ACHN (cell line): ENCODE measurements at regions not wholly inside any gene's neighbourhood (a gene's known extent, or its start where the extent isn't known, plus 50 kb on each side); places are given as distances from the start of the nearest gene placed in this dataset.
"Not testable (repeated sequence)": the region's sequence is repeated elsewhere in the genome, so short reads cannot be mapped to it uniquely, and the experiment has no call there.

Experiments
- DNase-seq: peaks from one replicate; pipeline ENCODE4 v3.0.0-alpha.2; 2015
- in situ Hi-C: cut with HindIII; loops from 2 replicates; pipeline ENCODE4 v1.10.0; 2017; ENCODE audit warnings: low sequenced_read_pairs, low pct_ligation_motif_present, low pct_unique_long_range_greater_than_20kb

DNA sequence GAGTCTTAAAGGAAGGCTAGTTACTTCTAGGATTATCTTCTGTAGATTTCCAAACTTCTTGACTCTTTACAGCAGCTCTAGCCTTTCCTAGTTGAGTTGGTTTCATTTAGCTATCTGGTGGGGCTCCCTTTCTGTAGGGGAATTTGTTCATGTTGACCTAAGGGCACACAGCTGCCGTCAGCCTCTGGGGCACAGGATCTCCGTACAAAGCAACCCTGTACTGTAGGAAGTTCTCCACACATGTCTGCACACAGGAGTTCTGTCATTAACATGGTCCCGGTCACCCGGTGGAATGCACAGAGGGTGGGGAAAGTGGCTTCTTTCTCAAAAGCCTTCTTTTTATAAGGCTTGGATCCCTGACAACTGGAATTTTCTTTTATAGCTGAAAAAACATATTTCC lies 88.7 kb upstream of the TNIK start:
- in situ Hi-C loops: no loop called here
- no peak for DNase-seq

DNA sequence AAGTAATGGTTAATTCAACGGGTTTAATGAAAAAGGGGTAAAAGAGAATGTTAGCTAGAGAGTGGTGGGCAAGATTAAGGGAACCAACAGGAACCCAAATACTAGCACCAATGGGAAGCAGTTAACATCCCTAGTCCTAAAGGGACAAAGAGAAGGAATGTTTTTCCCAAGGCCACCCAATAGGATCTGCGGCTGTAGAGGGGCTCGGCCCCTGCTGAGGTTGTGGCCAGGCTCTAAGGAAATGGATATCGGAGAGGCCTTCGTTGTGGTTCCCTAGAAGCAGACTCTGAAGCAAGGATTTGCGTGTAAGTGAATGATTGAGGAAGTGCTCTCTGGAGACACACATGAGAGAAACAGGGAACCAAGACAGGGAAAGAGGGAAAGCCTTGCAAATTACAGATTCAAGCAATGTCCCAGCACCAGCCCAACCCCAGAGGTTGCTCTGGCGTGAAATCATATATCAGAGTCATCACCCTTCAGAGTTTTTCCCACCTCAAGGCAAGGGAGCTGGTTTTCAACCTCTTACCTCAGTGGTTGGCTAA lies 83.6 kb upstream of the TNIK start:
- DNase-seq: no peak
- in situ Hi-C loops: no loop called here

DNA sequence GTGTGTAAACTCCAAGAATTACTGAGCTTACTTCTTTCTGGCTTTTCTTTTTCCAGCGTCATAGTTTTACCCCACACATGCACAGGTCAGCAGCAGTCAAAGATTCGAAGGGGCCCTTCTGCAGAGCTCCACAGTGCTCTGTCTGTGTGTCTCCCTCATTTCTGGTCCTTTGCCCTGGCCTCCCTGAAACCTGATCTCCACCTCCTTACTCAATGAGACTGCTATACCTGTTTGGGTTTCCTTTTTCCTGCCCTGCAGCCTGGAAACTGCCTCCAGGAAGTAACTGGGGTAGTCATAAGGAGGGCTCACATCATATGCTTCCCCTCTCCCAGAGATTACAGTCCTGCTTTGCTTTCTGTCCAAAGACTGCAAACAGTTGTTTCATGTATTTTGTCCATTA lies 82.8 kb upstream of the TNIK start:
- in situ Hi-C loops: no loop called here
- DNase-seq: no peak

DNA sequence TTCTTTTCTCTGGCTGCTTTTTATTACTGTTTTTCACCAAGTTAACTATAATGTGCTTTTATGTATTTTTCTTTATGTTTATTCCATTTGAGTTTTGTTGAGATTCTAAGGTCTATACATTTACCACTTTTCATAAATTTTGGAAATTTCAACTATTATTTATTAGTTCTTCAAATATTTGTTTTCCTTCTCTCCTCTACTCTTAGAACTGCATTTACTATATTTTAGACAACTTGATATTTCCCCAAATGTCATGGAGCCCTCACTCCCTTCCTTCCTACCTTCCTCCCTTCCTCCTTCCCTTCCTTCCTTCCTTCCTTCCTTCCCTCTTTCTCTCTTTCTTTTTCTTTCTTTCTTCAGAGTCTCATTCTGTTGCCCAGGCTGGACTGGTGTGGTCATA lies 81.4 kb upstream of the TNIK start:
- no peak for DNase-seq
- in situ Hi-C loops: no loop called here

DNA sequence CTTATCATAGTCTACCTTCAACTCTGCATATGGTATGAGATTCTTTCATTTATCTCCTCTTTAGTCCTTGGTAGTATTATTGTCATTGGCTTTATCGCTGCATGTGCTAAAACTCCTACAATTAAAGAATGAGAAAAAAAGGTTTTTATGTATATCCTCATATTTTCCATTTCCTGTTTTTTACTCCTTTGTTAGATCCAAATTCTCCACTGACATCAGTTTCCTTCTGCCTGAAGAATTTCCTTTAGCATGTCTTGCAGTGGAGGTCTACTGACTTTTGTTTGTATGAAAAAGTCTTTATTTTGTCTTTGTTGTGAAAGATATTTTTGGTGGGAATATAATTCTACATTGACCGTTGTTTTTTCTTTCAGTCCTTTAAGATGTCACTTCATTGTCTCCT lies 81.0 kb upstream of the TNIK start:
- no peak for DNase-seq
- in situ Hi-C loops: no loop called here

DNA sequence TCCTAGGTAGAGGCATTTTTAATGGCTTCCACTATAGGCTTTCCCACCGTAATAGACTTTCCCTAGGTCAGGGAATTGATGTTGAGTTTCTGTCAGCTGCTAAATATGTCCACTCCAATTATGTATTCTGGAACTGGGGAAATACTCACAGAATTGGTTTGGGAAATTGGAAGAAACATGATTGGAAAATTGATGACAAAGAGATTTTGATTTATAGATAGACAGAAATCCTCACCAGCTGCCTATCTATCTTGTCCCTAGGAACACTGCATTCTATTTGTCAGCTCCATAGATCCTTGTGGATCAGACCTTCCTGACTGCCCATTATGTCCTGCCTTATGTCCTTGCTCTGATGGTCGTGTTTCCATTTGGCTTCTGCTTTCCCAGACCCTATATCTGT lies 75.6 kb upstream of the TNIK start:
- DNase-seq: no peak
- in situ Hi-C loops: no loop called here

DNA sequence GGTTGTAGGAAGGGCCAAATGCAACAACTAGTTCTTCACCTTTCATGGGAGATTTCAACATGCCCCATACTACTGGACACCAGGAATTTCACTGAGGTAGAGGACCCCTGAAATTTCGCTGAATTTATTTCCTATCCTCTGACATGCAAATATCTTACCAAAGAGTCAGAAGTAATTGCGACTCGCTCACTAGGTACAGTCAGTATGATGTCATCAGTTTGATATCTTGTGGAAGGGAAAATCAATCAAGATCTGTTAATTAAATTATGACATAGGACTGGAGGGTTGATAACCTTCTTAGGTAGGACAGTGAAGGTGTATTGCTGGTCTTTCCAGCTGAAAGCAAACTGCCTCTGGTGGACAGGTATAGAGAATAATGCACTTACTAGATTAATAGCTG lies 74.9 kb upstream of the TNIK start:
- DNase-seq: no peak
- in situ Hi-C loops: no loop called here

DNA sequence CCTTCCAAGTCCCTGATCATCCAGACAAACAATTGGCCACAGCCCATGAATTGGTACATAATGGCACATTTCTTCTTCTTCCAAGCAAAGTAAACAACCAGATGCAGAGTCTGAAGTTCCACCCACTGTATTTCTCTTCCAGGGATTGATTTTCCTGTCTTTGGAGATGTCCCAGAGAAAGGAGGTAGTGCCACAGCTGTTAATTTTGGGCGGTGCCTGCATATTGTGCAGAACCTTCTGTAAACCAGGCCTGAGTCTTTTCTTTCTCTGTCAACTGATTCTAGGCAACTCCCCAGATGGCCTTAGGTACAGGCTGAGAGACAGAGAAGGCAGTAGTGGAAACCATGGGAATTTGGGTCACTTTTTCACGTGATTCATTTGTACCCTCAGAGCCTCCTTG lies 73.5 kb upstream of the TNIK start:
- no peak for DNase-seq
- in situ Hi-C loops: no loop called here

DNA sequence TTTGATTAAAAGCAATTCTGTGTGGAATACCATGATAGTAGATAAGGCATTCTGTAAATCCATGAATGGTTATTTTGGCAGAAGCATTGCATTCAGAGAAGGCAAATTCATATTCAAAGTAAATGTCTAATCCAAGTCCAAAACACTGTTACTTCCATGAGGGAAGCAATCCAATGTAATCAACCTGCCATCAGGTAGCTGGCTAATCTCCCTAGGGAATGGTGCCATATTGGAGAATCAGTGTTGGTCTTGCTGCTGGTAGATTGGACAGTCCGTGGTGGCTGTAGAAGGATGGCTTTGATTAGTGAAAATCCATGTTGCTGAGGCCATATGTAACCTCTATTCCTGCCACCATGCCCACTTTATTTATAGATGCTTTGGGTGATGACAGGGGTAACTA lies 72.1 kb upstream of the TNIK start:
- in situ Hi-C loops: no loop called here
- DNase-seq: no peak

DNA sequence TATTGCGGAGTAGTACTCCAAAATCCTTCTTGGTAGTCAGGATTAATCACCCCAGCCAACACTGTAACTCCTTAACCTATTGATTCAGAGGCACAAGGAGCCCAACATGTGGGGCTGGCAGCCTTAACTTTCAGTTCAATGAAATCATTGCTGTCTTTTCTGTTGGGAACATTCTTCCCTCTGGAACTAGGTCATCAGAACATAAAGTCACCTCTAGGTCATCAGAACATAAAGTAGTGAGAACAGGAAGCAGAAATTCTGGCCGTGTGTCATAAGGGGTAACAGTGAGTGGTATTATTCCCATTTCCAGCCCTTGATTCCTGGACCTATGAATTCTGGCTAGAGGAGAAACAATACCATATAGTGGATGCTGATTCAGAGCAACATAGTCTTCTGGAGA lies 71.5 kb upstream of the TNIK start:
- in situ Hi-C loops: no loop called here
- no peak for DNase-seq

DNA sequence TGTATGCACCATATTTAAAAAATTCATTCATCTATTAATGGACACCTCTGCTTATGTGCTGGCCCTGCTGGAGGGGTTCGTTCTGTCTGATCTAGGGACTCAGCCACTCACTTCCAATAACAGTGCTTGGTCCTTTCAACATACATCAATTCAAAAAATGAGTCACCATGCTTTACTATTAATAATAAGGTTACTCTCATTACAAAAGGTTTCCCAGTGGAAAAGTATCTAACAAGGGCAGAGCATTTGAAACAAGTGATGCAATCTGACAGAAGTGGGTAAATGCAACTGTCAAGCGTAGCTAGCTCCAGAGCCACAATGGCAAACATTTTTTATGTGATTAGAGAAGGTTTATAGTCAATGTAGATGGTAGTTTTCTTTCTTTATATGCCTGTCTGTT lies 67.9 kb upstream of the TNIK start:
- in situ Hi-C loops: no loop called here
- no peak for DNase-seq

DNA sequence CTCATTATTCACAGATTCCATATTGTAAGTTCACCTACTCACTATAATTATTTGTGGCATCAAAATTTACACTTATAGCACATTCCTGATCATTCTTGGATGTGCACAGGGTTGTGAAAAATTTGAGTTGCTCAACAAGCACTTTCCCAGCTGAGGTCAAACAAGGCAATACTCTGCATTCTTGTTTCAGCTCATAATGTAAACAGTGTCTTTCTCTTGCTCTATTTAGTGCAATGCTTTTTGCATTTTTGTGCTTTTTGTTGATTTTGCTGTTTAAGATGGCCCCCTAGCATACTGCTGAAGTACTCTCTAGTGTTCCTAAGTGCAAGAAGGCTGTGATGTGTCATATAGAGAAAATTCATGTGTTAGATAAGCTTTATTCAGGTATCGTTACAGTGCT lies 66.7 kb upstream of the TNIK start:
- no peak for DNase-seq
- in situ Hi-C loops: no loop called here

DNA sequence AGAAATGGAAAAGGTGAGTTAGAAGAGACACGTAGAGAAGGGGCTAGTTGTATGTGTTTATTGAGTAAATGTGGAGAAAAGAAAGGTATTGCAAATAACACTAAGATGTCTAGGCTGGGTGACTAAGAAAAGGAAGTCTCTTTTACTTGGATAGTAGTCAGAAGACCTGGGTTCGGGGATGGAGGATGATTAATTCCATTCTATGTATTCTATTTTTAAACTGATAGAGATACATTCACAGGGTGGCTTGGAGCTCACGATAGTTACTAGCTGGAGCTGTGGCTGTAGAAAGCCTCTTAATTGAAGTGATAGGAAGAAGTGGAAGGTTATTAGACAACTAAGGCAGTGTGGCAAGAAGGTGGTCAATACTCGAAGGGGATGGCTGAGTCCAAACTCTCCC lies 65.9 kb upstream of the TNIK start:
- in situ Hi-C loops: no loop called here

DNA sequence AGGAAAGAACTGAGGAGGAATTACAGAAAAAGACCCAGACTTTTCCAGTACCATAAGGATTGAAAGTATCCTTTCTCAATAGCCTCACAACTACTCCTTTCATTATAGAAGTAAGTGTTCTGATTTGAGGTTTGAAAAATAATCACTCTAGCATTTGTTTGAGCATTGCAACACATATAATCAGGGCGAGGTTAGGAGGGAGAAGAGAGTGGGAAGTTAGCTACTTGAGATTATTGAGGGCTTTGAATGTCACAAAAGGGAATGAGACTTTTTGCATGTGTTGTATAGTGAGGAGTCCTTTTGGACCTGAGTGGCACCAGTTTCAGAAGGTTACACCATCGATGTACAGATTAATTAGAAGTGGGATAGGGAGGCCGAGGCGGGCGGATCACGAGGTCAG lies 65.2 kb upstream of the TNIK start:
- in situ Hi-C loops: no loop called here
- no peak for DNase-seq

More for the DNA sequence above, 65.9 kb upstream of the TNIK start:
- no peak for DNase-seq

DNA sequence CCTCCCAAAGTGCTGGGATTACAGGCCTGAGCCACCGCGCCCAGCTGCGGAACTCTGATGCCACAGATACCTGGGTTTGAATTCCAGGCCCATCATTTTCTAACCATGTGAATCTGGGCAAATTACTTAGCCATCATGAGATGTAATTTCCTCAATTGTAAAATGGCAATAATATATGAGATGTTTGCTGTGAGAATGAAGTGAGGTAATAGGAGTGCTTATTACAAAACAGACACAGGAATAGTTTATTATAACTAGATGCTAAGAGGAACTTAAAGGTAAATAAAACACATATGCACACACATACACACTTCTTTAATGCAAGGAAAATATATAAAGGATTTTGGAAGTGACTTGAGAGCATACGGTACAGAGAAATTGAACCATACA lies 64.7 kb upstream of the TNIK start:
- in situ Hi-C loops: no loop called here
- DNase-seq: no peak

DNA sequence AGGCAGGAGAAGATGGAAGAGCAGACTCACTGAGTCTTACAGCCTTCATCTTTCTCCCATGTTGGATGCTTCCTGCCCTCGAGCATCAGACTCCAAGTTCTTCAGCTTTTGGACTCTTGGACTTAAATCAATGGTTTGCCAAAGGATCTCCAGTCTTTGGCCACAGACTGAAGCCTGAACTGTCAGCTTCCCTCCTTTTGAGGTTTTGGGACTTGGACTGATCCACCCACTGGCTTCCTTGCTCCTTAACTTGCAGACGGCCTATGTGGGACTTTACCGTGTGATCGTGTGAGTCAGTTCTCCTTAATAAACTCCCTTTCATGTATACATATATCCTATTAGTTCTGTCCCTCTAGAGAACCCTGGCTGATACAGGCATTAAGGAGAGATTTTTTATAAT lies 62.4 kb upstream of the TNIK start:
- in situ Hi-C loops: no loop called here
- DNase-seq: no peak

DNA sequence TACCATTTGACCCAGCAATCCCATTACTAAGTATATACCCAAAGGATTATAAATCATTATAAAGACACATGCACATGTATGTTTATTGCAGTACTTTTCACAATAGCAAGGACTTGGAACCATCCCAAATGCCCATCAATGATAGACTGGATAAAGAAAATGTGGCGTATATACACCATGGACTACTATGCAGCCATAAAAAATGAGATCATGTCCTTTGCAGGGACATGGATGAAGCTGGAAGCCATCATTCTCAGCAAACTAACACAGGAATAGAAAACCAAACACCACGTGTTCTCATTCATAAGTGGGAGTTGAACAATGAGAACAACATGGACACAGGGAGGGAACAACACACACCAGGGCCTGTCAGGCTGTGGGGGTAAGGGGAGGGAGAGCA lies 59.2 kb upstream of the TNIK start:
- in situ Hi-C loops, DNase-seq: not testable (repeated sequence)

DNA sequence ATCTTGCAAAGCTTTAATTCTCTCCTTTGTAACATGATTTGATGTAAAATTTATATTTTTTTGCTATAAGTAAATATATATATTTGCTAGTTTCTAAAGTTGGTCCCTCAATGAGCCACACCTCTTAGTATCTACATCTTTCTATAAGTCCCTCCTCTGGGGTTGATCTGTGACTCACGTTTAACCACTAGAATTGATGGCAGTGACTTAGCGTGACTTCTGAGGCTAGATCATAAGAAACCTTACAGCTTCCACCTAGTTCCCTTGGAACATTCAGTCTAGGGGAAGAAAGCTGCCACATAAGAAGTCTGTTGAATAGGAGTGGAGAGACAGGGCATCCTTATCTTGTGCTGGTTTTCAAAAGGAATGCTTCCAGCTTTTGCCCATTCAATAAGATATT lies 56.6 kb upstream of the TNIK start:
- in situ Hi-C loops: no loop called here
- no peak for DNase-seq

DNA sequence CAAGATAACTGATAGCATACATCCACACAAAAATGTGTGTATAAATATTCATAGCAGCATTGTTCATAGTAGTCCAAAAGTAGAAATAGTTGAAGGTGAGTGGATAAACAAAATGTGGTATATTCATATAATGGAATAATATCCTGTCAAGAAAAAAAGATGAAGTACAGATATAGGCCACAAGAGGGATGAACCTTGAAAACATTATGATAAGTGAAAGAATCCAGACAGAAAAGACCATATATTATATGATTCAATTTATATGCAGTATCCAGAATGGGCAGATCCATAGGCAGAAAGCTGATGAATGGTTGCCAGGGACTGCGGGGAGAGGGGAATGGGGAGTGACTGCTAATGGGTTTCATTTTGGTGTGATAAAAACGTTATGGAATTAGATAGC lies 54.3 kb upstream of the TNIK start:
- DNase-seq: peak; percentile 9

DNA sequence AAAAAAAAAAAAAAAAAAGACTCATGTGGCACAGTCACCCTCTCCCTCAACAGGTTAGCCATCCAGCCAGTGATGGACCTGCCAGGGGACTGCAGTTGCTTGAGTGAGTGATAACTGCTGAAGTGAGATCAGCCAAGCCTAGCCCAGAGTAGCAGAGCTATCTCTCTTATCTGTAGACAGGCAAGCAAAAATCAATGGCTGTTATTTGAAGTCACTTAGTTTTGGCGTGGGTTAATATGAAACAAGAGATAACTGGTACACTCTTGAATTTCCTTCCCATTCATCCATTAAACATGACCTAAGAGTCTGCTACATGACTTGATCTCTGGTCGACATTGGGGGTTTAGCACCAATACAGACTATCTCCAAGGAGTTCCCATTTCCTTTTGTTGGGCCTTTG lies 51.2 kb upstream of the TNIK start:
- no peak for DNase-seq
- in situ Hi-C loops: no loop called here

More for the DNA sequence above, 54.3 kb upstream of the TNIK start:
- in situ Hi-C loops: no loop called here
